ENCODE measurements at regions not wholly inside any gene's neighbourhood (a gene's known extent, or its start where the extent isn't known, plus 50 kb on each side); places are given as distances from the start of the nearest gene placed in this dataset.

DNA sequence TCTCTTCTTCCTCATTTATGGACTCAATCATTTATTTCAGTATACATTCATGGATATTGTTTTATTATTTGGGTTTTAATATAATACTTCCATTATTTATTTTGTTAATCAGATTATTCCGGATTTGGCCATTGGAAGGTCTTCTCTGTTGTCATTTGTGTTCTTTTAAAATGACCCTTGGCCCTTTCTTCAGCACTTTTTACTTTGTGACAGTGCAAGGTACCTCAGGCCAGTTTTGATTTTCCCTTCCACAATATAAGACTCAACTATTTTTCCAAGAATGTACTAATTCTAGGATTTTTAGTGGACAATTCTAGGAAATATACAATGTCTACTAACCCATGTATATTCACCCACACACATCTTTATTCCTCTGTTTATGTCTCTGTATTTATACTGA, 521.4 kb upstream of the FOXG1 start:
- TF ChIP-seq, protein P1, sequence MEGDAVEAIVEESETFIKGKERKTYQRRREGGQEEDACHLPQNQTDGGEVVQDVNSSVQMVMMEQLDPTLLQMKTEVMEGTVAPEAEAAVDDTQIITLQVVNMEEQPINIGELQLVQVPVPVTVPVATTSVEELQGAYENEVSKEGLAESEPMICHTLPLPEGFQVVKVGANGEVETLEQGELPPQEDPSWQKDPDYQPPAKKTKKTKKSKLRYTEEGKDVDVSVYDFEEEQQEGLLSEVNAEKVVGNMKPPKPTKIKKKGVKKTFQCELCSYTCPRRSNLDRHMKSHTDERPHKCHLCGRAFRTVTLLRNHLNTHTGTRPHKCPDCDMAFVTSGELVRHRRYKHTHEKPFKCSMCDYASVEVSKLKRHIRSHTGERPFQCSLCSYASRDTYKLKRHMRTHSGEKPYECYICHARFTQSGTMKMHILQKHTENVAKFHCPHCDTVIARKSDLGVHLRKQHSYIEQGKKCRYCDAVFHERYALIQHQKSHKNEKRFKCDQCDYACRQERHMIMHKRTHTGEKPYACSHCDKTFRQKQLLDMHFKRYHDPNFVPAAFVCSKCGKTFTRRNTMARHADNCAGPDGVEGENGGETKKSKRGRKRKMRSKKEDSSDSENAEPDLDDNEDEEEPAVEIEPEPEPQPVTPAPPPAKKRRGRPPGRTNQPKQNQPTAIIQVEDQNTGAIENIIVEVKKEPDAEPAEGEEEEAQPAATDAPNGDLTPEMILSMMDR (tag by site-specific recombination; IDR thresholded peaks at IDR 0.05): no peak
- TF ChIP-seq ZNF596 (tag by site-specific recombination; IDR thresholded peaks at IDR 0.05) (no peak), MEIS1 (CRISPR knock-in tag; IDR thresholded peaks at IDR 0.05; ENCODE audit: borderline replicate concordance) (no peak), ZBTB17 (tag by site-specific recombination; IDR thresholded peaks at IDR 0.05) (no peak), ZSCAN30 (tag by site-specific recombination; IDR thresholded peaks at IDR 0.05) (no peak), ZNF23 (tag by site-specific recombination; IDR thresholded peaks at IDR 0.05; ENCODE audit: borderline replicate concordance) (no peak), SCRT1 (tag by site-specific recombination; IDR thresholded peaks at IDR 0.05; ENCODE audit: borderline replicate concordance) (no peak)
- TF ChIP-seq, protein P2, sequence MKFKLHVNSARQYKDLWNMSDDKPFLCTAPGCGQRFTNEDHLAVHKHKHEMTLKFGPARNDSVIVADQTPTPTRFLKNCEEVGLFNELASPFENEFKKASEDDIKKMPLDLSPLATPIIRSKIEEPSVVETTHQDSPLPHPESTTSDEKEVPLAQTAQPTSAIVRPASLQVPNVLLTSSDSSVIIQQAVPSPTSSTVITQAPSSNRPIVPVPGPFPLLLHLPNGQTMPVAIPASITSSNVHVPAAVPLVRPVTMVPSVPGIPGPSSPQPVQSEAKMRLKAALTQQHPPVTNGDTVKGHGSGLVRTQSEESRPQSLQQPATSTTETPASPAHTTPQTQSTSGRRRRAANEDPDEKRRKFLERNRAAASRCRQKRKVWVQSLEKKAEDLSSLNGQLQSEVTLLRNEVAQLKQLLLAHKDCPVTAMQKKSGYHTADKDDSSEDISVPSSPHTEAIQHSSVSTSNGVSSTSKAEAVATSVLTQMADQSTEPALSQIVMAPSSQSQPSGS (tag by site-specific recombination; IDR thresholded peaks at IDR 0.05; ENCODE audit: low read depth): no peak
- TF ChIP-seq, protein P3, sequence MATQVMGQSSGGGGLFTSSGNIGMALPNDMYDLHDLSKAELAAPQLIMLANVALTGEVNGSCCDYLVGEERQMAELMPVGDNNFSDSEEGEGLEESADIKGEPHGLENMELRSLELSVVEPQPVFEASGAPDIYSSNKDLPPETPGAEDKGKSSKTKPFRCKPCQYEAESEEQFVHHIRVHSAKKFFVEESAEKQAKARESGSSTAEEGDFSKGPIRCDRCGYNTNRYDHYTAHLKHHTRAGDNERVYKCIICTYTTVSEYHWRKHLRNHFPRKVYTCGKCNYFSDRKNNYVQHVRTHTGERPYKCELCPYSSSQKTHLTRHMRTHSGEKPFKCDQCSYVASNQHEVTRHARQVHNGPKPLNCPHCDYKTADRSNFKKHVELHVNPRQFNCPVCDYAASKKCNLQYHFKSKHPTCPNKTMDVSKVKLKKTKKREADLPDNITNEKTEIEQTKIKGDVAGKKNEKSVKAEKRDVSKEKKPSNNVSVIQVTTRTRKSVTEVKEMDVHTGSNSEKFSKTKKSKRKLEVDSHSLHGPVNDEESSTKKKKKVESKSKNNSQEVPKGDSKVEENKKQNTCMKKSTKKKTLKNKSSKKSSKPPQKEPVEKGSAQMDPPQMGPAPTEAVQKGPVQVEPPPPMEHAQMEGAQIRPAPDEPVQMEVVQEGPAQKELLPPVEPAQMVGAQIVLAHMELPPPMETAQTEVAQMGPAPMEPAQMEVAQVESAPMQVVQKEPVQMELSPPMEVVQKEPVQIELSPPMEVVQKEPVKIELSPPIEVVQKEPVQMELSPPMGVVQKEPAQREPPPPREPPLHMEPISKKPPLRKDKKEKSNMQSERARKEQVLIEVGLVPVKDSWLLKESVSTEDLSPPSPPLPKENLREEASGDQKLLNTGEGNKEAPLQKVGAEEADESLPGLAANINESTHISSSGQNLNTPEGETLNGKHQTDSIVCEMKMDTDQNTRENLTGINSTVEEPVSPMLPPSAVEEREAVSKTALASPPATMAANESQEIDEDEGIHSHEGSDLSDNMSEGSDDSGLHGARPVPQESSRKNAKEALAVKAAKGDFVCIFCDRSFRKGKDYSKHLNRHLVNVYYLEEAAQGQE (tag by site-specific recombination; IDR thresholded peaks at IDR 0.05): no peak

Data from HEK293 (cell line).